ENCODE measurements at regions not wholly inside any gene's neighbourhood (a gene's known extent, or its start where the extent isn't known, plus 50 kb on each side); places are given as distances from the start of the nearest gene placed in this dataset.
"Not testable (repeated sequence)": the region's sequence is repeated elsewhere in the genome, so short reads cannot be mapped to it uniquely, and the experiment has no call there.

- Histone ChIP-seq H3K27me3 (ENCODE audit: insufficient read depth, low read length) (no peaks in the 10 kb centered on the region), H2AFZ (ENCODE audit: low read depth, low read length) (no peak overlapping the region), H3K4me3 (ENCODE audit: low read length) (no peak overlapping the region), H3K36me3 (ENCODE audit: insufficient read depth, low read length) (no peaks in the 10 kb centered on the region), H3K4me1 (ENCODE audit: insufficient read depth, low read length) (no peaks in the 10 kb centered on the region), H3K9me3 (ENCODE audit: low read length) (no peaks in the 10 kb centered on the region)
Measured at GRCh38 chr4:173652283-173652931, 122.4 kb upstream of the HAND2 start.

GRCh38 chr4:173651651-173652282 is 121.7 kb upstream of the HAND2 start:
- Histone ChIP-seq H3K27me3 (ENCODE audit: insufficient read depth, low read length) (no peaks in the 10 kb centered on the region), H2AFZ (ENCODE audit: low read depth, low read length) (no peak overlapping the region), H3K4me1 (ENCODE audit: insufficient read depth, low read length) (no peaks in the 10 kb centered on the region), H3K36me3 (ENCODE audit: insufficient read depth, low read length) (no peaks in the 10 kb centered on the region), H3K4me3 (ENCODE audit: low read length) (no peak overlapping the region), H3K9me3 (ENCODE audit: low read length) (no peaks in the 10 kb centered on the region)

- no peaks in the 10 kb centered on the region for H3K4me1 ChIP-seq (ENCODE audit: insufficient read depth, low read length)
- no peaks in the 10 kb centered on the region for H3K27me3 ChIP-seq (ENCODE audit: insufficient read depth, low read length)
- no peak overlapping the region for H2AFZ ChIP-seq (ENCODE audit: low read depth, low read length)
- H3K9me3 ChIP-seq (ENCODE audit: low read length), result no peaks in the 10 kb centered on the region
- no peak overlapping the region for H3K4me3 ChIP-seq (ENCODE audit: low read length)
- H3K36me3 ChIP-seq (ENCODE audit: insufficient read depth, low read length), result no peaks in the 10 kb centered on the region
Measured at GRCh38 chr4:173647902-173648301, 117.9 kb upstream of the HAND2 start.

GRCh38 chr4:173642509-173642908 is 112.5 kb upstream of the HAND2 start:
- Histone ChIP-seq H3K36me3 (ENCODE audit: insufficient read depth, low read length) (no peaks in the 10 kb centered on the region), H3K27me3 (ENCODE audit: insufficient read depth, low read length) (no peaks in the 10 kb centered on the region), H3K4me3 (ENCODE audit: low read length) (no peak overlapping the region), H2AFZ (ENCODE audit: low read depth, low read length) (no peak overlapping the region), H3K9me3 (ENCODE audit: low read length) (no peaks in the 10 kb centered on the region), H3K4me1 (ENCODE audit: insufficient read depth, low read length) (no peaks in the 10 kb centered on the region)

GRCh38 chr4:173635395-173635794 is 105.4 kb upstream of the HAND2 start:
- no peaks in the 10 kb centered on the region for H3K4me1 ChIP-seq (ENCODE audit: insufficient read depth, low read length)
- H3K27me3 ChIP-seq (ENCODE audit: insufficient read depth, low read length), result no peaks in the 10 kb centered on the region
- H3K9me3 ChIP-seq (ENCODE audit: low read length), result no peaks in the 10 kb centered on the region
- no peaks in the 10 kb centered on the region for H3K36me3 ChIP-seq (ENCODE audit: insufficient read depth, low read length)
- H2AFZ ChIP-seq (ENCODE audit: low read depth, low read length), result no peak overlapping the region
- H3K4me3 ChIP-seq (ENCODE audit: low read length), result no peak overlapping the region

- Histone ChIP-seq H3K4me3 (ENCODE audit: low read length) (no peak overlapping the region), H3K27me3 (ENCODE audit: insufficient read depth, low read length) (no peaks in the 10 kb centered on the region), H3K4me1 (ENCODE audit: insufficient read depth, low read length) (no peaks in the 10 kb centered on the region), H2AFZ (ENCODE audit: low read depth, low read length) (no peak overlapping the region), H3K9me3 (ENCODE audit: low read length) (peaks cover 1% of the 10 kb centered on the region), H3K36me3 (ENCODE audit: insufficient read depth, low read length) (no peaks in the 10 kb centered on the region)
Measured at GRCh38 chr4:173626277-173626676, 96.2 kb upstream of the HAND2 start.

- not testable (repeated sequence) for H3K4me1 ChIP-seq (ENCODE audit: insufficient read depth, low read length); H3K4me3 ChIP-seq (ENCODE audit: low read length); H3K27me3 ChIP-seq (ENCODE audit: insufficient read depth, low read length); H3K36me3 ChIP-seq (ENCODE audit: insufficient read depth, low read length); H3K9me3 ChIP-seq (ENCODE audit: low read length); H2AFZ ChIP-seq (ENCODE audit: low read depth, low read length)
Measured at GRCh38 chr4:173618648-173619047, 88.6 kb upstream of the HAND2 start.

GRCh38 chr4:173609158-173609557 is 79.1 kb upstream of the HAND2 start:
- Histone ChIP-seq H3K27me3 (ENCODE audit: insufficient read depth, low read length) (no peaks in the 10 kb centered on the region), H3K4me3 (ENCODE audit: low read length) (no peak overlapping the region), H3K9me3 (ENCODE audit: low read length) (no peaks in the 10 kb centered on the region), H2AFZ (ENCODE audit: low read depth, low read length) (no peak overlapping the region), H3K36me3 (ENCODE audit: insufficient read depth, low read length) (no peaks in the 10 kb centered on the region), H3K4me1 (ENCODE audit: insufficient read depth, low read length) (no peaks in the 10 kb centered on the region)

- H2AFZ ChIP-seq (ENCODE audit: low read depth, low read length); H3K4me3 ChIP-seq (ENCODE audit: low read length); H3K36me3 ChIP-seq (ENCODE audit: insufficient read depth, low read length); H3K27me3 ChIP-seq (ENCODE audit: insufficient read depth, low read length); H3K4me1 ChIP-seq (ENCODE audit: insufficient read depth, low read length); H3K9me3 ChIP-seq (ENCODE audit: low read length): not testable (repeated sequence)
Measured at GRCh38 chr4:173608632-173609031, 78.6 kb upstream of the HAND2 start.

- Histone ChIP-seq H2AFZ (ENCODE audit: low read depth, low read length) (no peak overlapping the region), H3K27me3 (ENCODE audit: insufficient read depth, low read length) (no peaks in the 10 kb centered on the region), H3K9me3 (ENCODE audit: low read length) (no peaks in the 10 kb centered on the region), H3K36me3 (ENCODE audit: insufficient read depth, low read length) (no peaks in the 10 kb centered on the region), H3K4me3 (ENCODE audit: low read length) (no peak overlapping the region), H3K4me1 (ENCODE audit: insufficient read depth, low read length) (no peaks in the 10 kb centered on the region)
Measured at GRCh38 chr4:173591760-173592159, 61.7 kb upstream of the HAND2 start.

GRCh38 chr4:173590697-173591096 is 60.7 kb upstream of the HAND2 start:
- Histone ChIP-seq H2AFZ (ENCODE audit: low read depth, low read length) (no peak overlapping the region), H3K9me3 (ENCODE audit: low read length) (no peaks in the 10 kb centered on the region), H3K4me3 (ENCODE audit: low read length) (no peak overlapping the region), H3K4me1 (ENCODE audit: insufficient read depth, low read length) (no peaks in the 10 kb centered on the region), H3K36me3 (ENCODE audit: insufficient read depth, low read length) (no peaks in the 10 kb centered on the region), H3K27me3 (ENCODE audit: insufficient read depth, low read length) (no peaks in the 10 kb centered on the region)

GRCh38 chr4:173585876-173586572 is 56.0 kb upstream of the HAND2 start:
- Histone ChIP-seq H3K9me3 (ENCODE audit: low read length) (no peaks in the 10 kb centered on the region), H2AFZ (ENCODE audit: low read depth, low read length) (no peak overlapping the region), H3K4me3 (ENCODE audit: low read length) (no peak overlapping the region), H3K4me1 (ENCODE audit: insufficient read depth, low read length) (no peaks in the 10 kb centered on the region), H3K27me3 (ENCODE audit: insufficient read depth, low read length) (no peaks in the 10 kb centered on the region), H3K36me3 (ENCODE audit: insufficient read depth, low read length) (no peaks in the 10 kb centered on the region)

GRCh38 chr4:173584506-173584905 is 54.5 kb upstream of the HAND2 start:
- Histone ChIP-seq H3K9me3 (ENCODE audit: low read length) (no peaks in the 10 kb centered on the region), H3K4me1 (ENCODE audit: insufficient read depth, low read length) (no peaks in the 10 kb centered on the region), H3K27me3 (ENCODE audit: insufficient read depth, low read length) (no peaks in the 10 kb centered on the region), H2AFZ (ENCODE audit: low read depth, low read length) (no peak overlapping the region), H3K4me3 (ENCODE audit: low read length) (no peak overlapping the region), H3K36me3 (ENCODE audit: insufficient read depth, low read length) (no peaks in the 10 kb centered on the region)
